HCT116 (cell line): ENCODE measurements at regions not wholly inside any gene's neighbourhood (a gene's known extent, or its start where the extent isn't known, plus 50 kb on each side); places are given as distances from the start of the nearest gene placed in this dataset.
"Not testable (repeated sequence)": the region's sequence is repeated elsewhere in the genome, so short reads cannot be mapped to it uniquely, and the experiment has no call there.

Experiments used
- ATAC-seq: fragments of 200-7000 bp; cut with Tn5 transposase; 2 replicates; pipeline ENCODE4 v1.9.1; 2020; ENCODE audit warnings: mild to moderate bottlenecking, moderate library complexity
- BruUV-seq: library from RNA; stranded (reverse); fragments of 400-500 nt; replicated peaks from 2 replicates; lab custom pipeline; 2021; lab: Mats Ljungman, UMichigan
- CTCF ChIA-PET: fragments of 300-600 bp; sonication (Branson Sonifier 250); formaldehyde crosslinking; loops from one replicate; lab custom pipeline; 2021; ENCODE audit warnings: antibody characterized with exemption; lab: Charles Lee
- POLR2A ChIA-PET: fragments of 300-600, 350-600 bp; sonication (Branson Sonifier 250); formaldehyde crosslinking; loops from one replicate; lab custom pipeline; 2021; ENCODE audit warnings: antibody characterized with exemption; lab: Charles Lee
- RAD21 ChIA-PET, 2 experiments: fragments of 300-600 bp; sonication (Branson Sonifier 250); formaldehyde crosslinking; loops; one replicate each; lab custom pipeline; 2023; ENCODE audit warnings: low total read pairs in 2 of 2; ENCODE audit not compliant: uncharacterized antibody in 2 of 2, unreplicated experiment in 2 of 2, low non-redundant PET in 1 of 2; lab: Charles Lee
- DNase-seq: peaks from one replicate; pipeline ENCODE4 v3.0.0-alpha.2; 2010; ENCODE audit warnings: low read depth, low spot score
- H2AFZ ChIP-seq: fragments of 200-600 bp; shearing (Covaris generic), sonication (generic); 2 replicates; pipeline ENCODE4 v1.6.1; 2017; ENCODE audit warnings: low read depth, mixed run types, mixed read lengths, antibody characterized with exemption, low read length; ENCODE audit not compliant: poor library complexity, severe bottlenecking
- H3K27ac ChIP-seq: 2 replicates; pipeline ENCODE4 v1.5.1; 2012; ENCODE audit warnings: low read depth, low read length
- H3K27me3 ChIP-seq: fragments of 200-600 bp; sonication (generic); 2 replicates; pipeline ENCODE4 v1.6.1; 2016; ENCODE audit warnings: mixed run types, low read length, mixed read lengths; ENCODE audit not compliant: insufficient read depth
- H3K36me3 ChIP-seq, 2 experiments: fragments of 200-500 bp in 1 of 2; fragments of 200-600 bp in 1 of 2; sonication (Bioruptor generic) in 1 of 2; sonication (generic) in 1 of 2; 2 replicates each; pipeline versions ENCODE4 v1.5.1 to v1.6.1; 2014 to 2016; ENCODE audit warnings: low read length in 2 of 2, inconsistent platforms in 1 of 2, mixed read lengths in 1 of 2, mixed run types in 1 of 2; ENCODE audit not compliant: insufficient read depth in 2 of 2, control insufficient read depth in 1 of 2
- H3K4me1 ChIP-seq, 2 experiments: fragments of 200-600 bp in 1 of 2; sonication (generic) in 1 of 2; 2 replicates each; pipeline versions ENCODE4 v1.5.1 to v1.6.1; 2012 to 2017; ENCODE audit warnings: low read length in 2 of 2, inconsistent platforms in 1 of 2, mild to moderate bottlenecking in 1 of 2, mixed read lengths in 1 of 2, mixed run types in 1 of 2, moderate library complexity in 1 of 2; ENCODE audit not compliant: insufficient read depth in 2 of 2, control insufficient read depth in 1 of 2
- H3K4me2 ChIP-seq: fragments of 200-600 bp; sonication (generic); 2 replicates; pipeline ENCODE4 v1.6.1; 2017; ENCODE audit warnings: mixed run types, low read length, mixed read lengths
- H3K4me3 ChIP-seq, 2 experiments: fragments of 200-600 bp in 1 of 2; sonication (generic) in 1 of 2; replicated peaks in 1 of 2; 2 replicates each; pipeline ENCODE4 v1.5.1; 2011 to 2016; ENCODE audit warnings: low read length in 2 of 2, control low read depth in 1 of 2, low read depth in 1 of 2, mild to moderate bottlenecking in 1 of 2, mixed read lengths in 1 of 2, mixed run types in 1 of 2
- H3K79me2 ChIP-seq: fragments of 200-600 bp; sonication (generic); 2 replicates; pipeline ENCODE4 v1.6.1; 2017; ENCODE audit warnings: mild to moderate bottlenecking, mixed run types, low read length, moderate library complexity, mixed read lengths; ENCODE audit not compliant: insufficient read depth
- H3K9ac ChIP-seq: fragments of 200-600 bp; sonication (generic); 2 replicates; pipeline ENCODE4 v1.6.1; 2016; ENCODE audit warnings: low read length, mixed read lengths
- H3K9me2 ChIP-seq: fragments of 200-600 bp; sonication (generic), shearing (Covaris generic); 2 replicates; pipeline ENCODE4 v1.6.1; 2017; ENCODE audit warnings: mixed run types, mild to moderate bottlenecking, moderate library complexity; ENCODE audit not compliant: insufficient read depth
- H3K9me3 ChIP-seq, 2 experiments: fragments of 200-500 bp in 1 of 2; fragments of 200-600 bp in 1 of 2; sonication (Bioruptor generic) in 1 of 2; sonication (generic) in 1 of 2; 2 replicates each; pipeline ENCODE4 v1.6.1; 2014 to 2017; ENCODE audit warnings: low read length in 2 of 2, mixed read lengths in 2 of 2, inconsistent platforms in 1 of 2, low read depth in 1 of 2, mild to moderate bottlenecking in 1 of 2, mixed run types in 1 of 2, moderate library complexity in 1 of 2; ENCODE audit not compliant: control insufficient read depth in 1 of 2, insufficient read depth in 1 of 2
- H4K20me1 ChIP-seq: fragments of 200-600 bp; sonication (generic), shearing (Covaris generic); 2 replicates; pipeline ENCODE4 v1.6.1; 2017; ENCODE audit warnings: mixed run types, mild to moderate bottlenecking, moderate library complexity; ENCODE audit not compliant: insufficient read depth
- CBX3 ChIP-seq: IDR thresholded peaks from 2 replicates; pipeline ENCODE4 v1.6.1; 2012; ENCODE audit warnings: low read depth
- CEBPB ChIP-seq: IDR thresholded peaks from 2 replicates; pipeline ENCODE4 v1.6.1; 2012; ENCODE audit warnings: low read depth
- CTCF ChIP-seq, 3 experiments: fragments of 200-600 bp in 1 of 3; sonication (generic) in 1 of 3; IDR thresholded peaks in 2 of 3; conservative IDR thresholded peaks in 1 of 3; 2 replicates each; pipeline ENCODE4 v1.5.1; 2012 to 2017; ENCODE audit warnings: low read depth in 2 of 3, low read length in 2 of 3, antibody characterized with exemption in 1 of 3, borderline replicate concordance in 1 of 3, control low read depth in 1 of 3, mild to moderate bottlenecking in 1 of 3, mixed read lengths in 1 of 3, mixed run types in 1 of 3, moderate library complexity in 1 of 3; ENCODE audit not compliant: insufficient read depth in 1 of 3
- EGR1 ChIP-seq: IDR thresholded peaks from 2 replicates; pipeline ENCODE4 v1.6.1; 2012; ENCODE audit warnings: low read depth
- ELF1 ChIP-seq: IDR thresholded peaks from 2 replicates; pipeline ENCODE4 v1.6.1; 2012; ENCODE audit warnings: low read depth, borderline replicate concordance
- EZH2 ChIP-seq: fragments of 200-600 bp; sonication (generic); IDR thresholded peaks from 2 replicates; pipeline ENCODE4 v1.6.1; 2017; ENCODE audit warnings: antibody characterized with exemption, mixed run types
- EZH2phosphoT487 ChIP-seq: fragments of 200-600 bp; IDR thresholded peaks from 2 replicates; pipeline ENCODE4 v1.6.1; 2018; ENCODE audit warnings: antibody characterized with exemption, borderline replicate concordance
- JUND ChIP-seq: IDR thresholded peaks from 2 replicates; pipeline ENCODE4 v1.6.1; 2012
- MAX ChIP-seq: IDR thresholded peaks from 2 replicates; pipeline ENCODE4 v1.6.1; 2012
- POLR2A ChIP-seq: IDR thresholded peaks from 2 replicates; pipeline ENCODE4 v1.7.0; 2011; ENCODE audit warnings: borderline replicate concordance; ENCODE audit not compliant: insufficient read depth, insufficient read length; ENCODE audit errors: extremely low read depth
- POLR2AphosphoS5 ChIP-seq: IDR thresholded peaks from 2 replicates; pipeline ENCODE4 v1.6.1; 2011; ENCODE audit warnings: mild to moderate bottlenecking, low read depth, low read length, moderate library complexity
- RAD21 ChIP-seq: IDR thresholded peaks from 2 replicates; pipeline ENCODE4 v1.6.1; 2012; ENCODE audit warnings: low read depth, mild to moderate bottlenecking
- REST ChIP-seq: IDR thresholded peaks from 2 replicates; pipeline ENCODE4 v1.6.1; 2012; ENCODE audit warnings: low read depth
- SIN3A ChIP-seq: IDR thresholded peaks from 2 replicates; pipeline ENCODE4 v1.6.1; 2012; ENCODE audit warnings: low read depth
- SP1 ChIP-seq: IDR thresholded peaks from 2 replicates; pipeline ENCODE4 v1.6.1; 2012; ENCODE audit warnings: low read depth
- SRF ChIP-seq: IDR thresholded peaks from 2 replicates; pipeline ENCODE4 v1.6.1; 2012; ENCODE audit warnings: low read depth
- TCF7L2 ChIP-seq: IDR thresholded peaks from 2 replicates; pipeline ENCODE4 v1.7.0; 2011; ENCODE audit warnings: borderline replicate concordance, inconsistent platforms; ENCODE audit not compliant: insufficient read depth, insufficient read length; ENCODE audit errors: extremely low read depth
- YY1 ChIP-seq: IDR thresholded peaks from 2 replicates; pipeline ENCODE4 v1.6.1; 2011; ENCODE audit warnings: low read length, low read depth, moderate library complexity, mild to moderate bottlenecking; ENCODE audit not compliant: insufficient replicate concordance; ENCODE audit errors: extremely low read depth
- ZFX ChIP-seq: fragments of 450-650 bp; IDR thresholded peaks from 2 replicates; pipeline ENCODE4 v1.6.1; 2017
- ZNF274 ChIP-seq: fragments of 200-500 bp; sonication (Bioruptor generic); IDR thresholded peaks from 2 replicates; pipeline ENCODE4 v1.6.1; 2014; ENCODE audit warnings: mild to moderate bottlenecking, low read depth, low read length, inconsistent platforms
- intact Hi-C: fragments of 100-400 bp; cut with micrococcal nuclease; formaldehyde crosslinking; loops from 2 replicates; pipeline ENCODE4 v1.10.0; 2022

- RAD21 ChIA-PET: no interaction called here
- no peak overlapping the region for H3K9ac ChIP-seq
- DNase-seq (no peak), ATAC-seq (no peak)
- intact Hi-C loops: no loop called here
- no peaks in the 10 kb centered on the region for H3K27me3 ChIP-seq
- H3K4me1 ChIP-seq: no peaks in the 10 kb centered on the region
- H3K4me3 ChIP-seq: no peak overlapping the region
- H3K79me2 ChIP-seq: no peaks in the 10 kb centered on the region
- POLR2A ChIA-PET: no interaction called here
- H2AFZ ChIP-seq: no peak overlapping the region
- no peak overlapping the region for H3K4me2 ChIP-seq
- H4K20me1 ChIP-seq: no peaks in the 10 kb centered on the region
- no peaks in the 10 kb centered on the region for H3K9me3 ChIP-seq
- no peaks in the 10 kb centered on the region for H3K9me2 ChIP-seq
- TF ChIP-seq RAD21 (no peak), EZH2 (no peak), CBX3 (no peak), ELF1 (no peak), ZNF274 (no peak), SP1 (no peak), REST (no peak), ZFX (no peak), EZH2phosphoT487 (no peak), JUND (no peak), SIN3A (no peak), MAX (no peak), CEBPB (no peak), EGR1 (no peak), SRF (no peak), POLR2AphosphoS5 (no peak), POLR2A (no peak), TCF7L2 (no peak), YY1 (no peak), CTCF (IDR thresholded peaks at IDR 0.05 in 2 of 3, conservative IDR thresholded peaks at IDR 0.05 in 1 of 3; ENCODE audit: borderline replicate concordance in 1 of 3, insufficient read depth in 1 of 3, low read depth in 2 of 3, low read length in 2 of 3) (no peak)
- BruUV-seq: no TSS peak
- no peak overlapping the region for H3K27ac ChIP-seq
- H3K36me3 ChIP-seq: no peaks in the 10 kb centered on the region
- CTCF ChIA-PET: no interaction called here
These were observed 86.8 kb upstream of the UMPS start for GRCh38 chr3:124643453-124643852.

- H3K9ac ChIP-seq, intact Hi-C loops, H3K36me3 ChIP-seq, H2AFZ ChIP-seq, H3K4me1 ChIP-seq, H3K9me3 ChIP-seq, H3K4me3 ChIP-seq, DNase-seq, H4K20me1 ChIP-seq, H3K27ac ChIP-seq, H3K9me2 ChIP-seq, RAD21 ChIA-PET, POLR2A ChIA-PET, H3K4me2 ChIP-seq, H3K27me3 ChIP-seq, H3K79me2 ChIP-seq, ATAC-seq, BruUV-seq, CTCF ChIA-PET: not testable (repeated sequence)
These were observed 84.1 kb upstream of the UMPS start for GRCh38 chr3:124646186-124646585.
